HG03521 (cell line): ENCODE measurements at regions not wholly inside any gene's neighbourhood (a gene's known extent, or its start where the extent isn't known, plus 50 kb on each side); places are given as distances from the start of the nearest gene placed in this dataset.
"Not testable (repeated sequence)": the region's sequence is repeated elsewhere in the genome, so short reads cannot be mapped to it uniquely, and the experiment has no call there.

Experiments
- ATAC-seq: cut with Tn5 transposase; IDR thresholded peaks from one replicate; pipeline ENCODE4 v1.9.1; 2021; ENCODE audit warnings: mild to moderate bottlenecking, moderate library complexity; ENCODE audit not compliant: unreplicated experiment

DNA sequence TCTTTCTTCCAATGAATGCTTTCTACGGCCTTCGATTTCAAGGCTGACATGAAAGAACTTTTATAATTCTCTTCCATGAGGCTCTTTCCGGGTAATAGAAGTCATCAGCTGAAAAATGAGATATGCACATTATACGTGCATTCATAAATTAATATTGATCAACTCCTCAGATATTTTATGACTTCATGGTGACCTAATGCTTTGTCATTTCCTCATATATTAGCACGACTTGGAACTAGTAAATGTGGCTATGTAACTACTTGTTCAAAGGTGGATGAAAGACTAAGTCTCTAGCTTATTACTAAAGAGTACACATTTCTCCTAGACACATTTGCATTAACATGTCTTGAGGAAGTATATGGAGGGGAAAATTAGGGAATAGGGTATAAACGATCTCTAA is 168.8 kb downstream of the HDGFL1 start:
- no peak for ATAC-seq

DNA sequence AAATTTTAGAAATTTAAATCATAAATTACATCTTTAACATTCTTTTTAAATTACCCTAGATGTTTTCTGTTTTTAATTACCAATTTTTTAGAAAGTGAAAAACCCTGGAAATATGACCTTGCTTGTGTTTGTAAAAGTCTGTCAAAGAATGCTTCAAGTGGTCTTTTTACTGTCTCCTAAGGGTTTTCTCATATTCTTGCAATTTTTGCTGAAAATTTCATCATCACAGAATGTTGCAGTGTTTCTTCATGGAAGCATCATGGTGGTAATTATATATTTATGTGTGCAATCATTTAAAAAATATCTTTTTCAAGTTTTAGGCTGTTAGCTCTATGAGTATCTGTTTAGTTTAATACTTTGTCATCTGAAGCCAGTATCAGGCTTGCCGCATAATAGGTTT is 178.2 kb downstream of the HDGFL1 start:
- no peak for ATAC-seq

DNA sequence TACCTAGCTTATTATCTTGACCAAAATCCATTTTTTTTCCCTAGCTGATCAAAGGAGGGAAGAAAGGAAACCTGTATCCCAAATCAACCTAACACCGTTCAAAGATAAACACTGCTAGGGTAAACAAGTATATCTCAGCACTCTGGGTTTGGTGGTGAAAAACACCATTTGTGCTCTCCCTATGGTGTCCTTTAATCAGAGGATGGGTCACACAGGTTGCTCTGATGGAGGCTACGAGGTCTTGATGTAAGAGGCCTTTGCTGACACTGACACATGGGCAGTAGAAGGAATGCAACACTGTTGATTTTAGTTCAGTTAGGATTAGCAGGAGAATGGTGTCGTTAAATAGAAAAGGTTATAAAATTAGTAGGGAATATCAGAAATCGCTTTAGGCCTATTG is 179.3 kb downstream of the HDGFL1 start:
- no peak for ATAC-seq

DNA sequence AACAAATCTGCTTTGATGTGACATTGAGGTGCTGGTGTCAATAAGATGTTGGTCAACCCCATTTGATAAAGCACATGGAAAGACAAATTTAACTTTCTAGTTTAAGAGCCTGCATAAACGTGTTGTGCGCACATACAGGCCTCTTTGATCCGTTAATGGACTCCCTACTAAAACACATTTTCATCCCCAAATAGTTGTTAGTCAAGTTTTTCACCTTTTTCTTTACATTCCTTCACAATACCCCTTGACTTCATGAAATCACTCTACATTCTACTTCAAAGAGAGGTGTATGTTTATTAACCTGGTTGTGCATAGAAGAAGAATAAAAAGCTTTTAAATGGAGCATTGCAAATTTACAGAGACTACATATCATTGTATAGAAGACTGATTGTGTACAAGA is 180.3 kb downstream of the HDGFL1 start:
- ATAC-seq, result no peak

DNA sequence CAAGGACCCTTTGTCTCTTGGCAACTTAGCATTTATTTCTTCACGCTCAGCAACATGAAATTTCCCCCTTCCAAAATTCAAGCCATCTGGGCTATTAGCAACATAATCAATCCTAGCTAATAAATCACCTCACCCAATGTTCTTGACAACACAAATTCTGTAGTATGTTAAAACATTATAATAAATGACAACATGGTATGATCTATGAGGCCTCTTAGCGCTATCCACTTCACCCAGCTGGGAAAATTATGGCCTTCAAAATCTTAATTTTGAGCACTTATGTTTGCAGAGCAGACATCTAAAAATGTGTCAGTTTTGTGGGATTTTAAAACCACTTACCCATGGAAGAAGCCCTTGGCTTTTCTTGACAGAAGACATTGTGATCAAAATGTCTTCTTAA is 181.9 kb downstream of the HDGFL1 start:
- no peak for ATAC-seq

DNA sequence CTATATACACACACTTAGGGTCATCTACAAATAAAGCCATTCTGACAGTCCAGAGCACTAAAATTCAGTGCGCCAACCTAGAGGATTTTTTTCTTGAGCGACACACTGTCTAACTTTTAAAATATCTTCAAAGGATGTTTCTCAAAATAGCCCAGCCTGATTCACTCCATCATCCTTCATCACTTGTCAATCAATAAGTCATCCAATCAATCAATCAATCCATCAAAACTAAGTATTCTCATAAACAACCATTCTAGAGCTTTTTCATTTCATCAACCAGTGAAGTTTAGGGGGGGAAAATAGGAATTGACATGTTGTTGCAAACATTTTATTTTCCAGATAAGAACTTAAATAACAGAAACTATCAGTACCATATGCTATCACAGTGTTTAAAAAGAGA is 183.2 kb downstream of the HDGFL1 start:
- ATAC-seq, result no peak

DNA sequence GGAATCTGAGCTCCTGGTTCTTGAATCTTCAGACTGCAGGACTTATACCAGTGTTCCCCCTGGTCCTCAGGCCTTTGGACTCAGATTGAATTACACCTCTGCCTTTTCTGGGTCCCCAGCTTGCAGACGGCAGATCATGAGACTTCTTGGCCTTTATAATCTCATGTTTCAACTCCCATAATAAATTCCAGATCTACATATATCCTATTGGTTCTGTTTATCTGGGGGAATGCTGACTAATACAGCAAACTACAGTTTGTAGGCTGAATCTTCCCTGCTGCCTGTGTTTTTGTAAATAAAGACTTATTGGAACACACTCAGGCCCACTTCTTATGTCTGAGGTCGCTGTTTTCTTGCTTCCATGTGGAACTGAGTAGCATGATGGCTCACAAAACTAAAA is 184.7 kb downstream of the HDGFL1 start:
- ATAC-seq, result no peak

DNA sequence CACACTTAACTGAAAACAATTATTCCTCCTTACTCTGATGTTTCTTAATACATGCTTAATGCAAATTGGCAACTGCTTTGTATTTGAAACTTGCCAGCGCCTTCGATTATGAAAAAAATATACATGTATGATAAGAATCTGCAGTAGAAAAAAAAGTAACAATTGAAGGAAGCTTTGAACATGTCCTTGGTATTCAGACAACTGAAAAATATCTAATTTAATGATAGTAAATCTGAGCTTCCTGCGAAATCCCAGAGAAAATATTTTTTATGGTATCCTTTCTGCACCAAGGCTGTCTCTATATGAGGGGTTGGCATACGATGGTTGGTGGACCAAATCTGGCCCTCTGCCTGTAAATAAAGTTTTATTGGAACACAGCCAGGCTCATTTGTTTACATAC is 186.2 kb downstream of the HDGFL1 start:
- ATAC-seq, result no peak

DNA sequence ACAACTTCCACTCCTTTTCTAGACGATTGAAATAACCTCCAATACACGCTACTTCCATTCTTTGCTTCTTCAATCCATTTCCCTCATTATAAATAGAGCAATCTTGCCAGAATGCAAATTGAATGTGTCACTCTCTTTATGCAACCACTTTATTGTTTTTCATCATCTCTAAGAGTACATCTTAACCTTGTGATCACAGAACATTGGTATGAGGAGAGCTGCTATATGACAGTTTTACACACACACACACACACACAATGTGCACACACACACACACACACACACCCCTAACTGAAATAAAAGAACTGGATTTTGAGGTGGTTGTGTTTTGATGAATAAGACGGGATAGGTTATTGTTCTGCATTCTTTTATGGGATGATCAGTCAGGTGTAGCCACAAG is 187.0 kb downstream of the HDGFL1 start:
- ATAC-seq, result no peak

DNA sequence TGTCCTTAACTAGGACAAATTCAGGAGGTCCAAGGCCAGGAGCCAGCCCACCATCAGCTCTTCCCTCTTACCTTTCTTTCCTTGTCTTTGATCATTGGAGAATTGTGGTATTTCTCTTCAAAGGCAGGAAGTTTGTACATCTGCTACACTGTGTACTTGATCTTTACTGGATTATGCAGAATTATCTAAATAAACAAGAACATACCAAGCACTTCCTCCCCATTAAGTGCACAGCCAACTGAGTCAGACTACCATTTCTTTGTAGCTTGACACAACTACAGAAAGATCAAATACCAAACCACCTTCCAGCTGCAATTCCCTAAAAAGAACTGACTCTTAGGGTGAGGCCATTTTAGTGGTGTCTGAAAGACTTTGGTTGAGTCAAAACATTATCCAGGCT is 195.1 kb downstream of the HDGFL1 start:
- ATAC-seq, result no peak

DNA sequence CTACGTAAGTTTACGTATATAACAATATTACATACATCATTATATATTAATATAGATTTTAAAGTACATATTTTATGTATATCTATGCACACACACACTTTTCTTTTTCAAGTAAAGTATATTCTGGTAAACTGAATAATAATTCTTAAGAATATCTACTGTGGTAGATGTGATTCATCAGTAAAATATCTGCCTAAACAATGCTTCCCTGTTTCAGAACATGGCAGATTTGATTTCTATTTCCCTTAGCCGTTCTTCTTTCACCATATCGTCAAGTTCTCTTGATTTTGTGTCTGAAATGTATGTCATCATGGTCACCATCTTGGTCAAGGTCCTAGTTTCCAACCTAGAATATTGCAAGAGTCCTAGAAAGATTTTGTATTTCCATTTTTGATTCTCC is 195.6 kb downstream of the HDGFL1 start:
- no peak for ATAC-seq

DNA sequence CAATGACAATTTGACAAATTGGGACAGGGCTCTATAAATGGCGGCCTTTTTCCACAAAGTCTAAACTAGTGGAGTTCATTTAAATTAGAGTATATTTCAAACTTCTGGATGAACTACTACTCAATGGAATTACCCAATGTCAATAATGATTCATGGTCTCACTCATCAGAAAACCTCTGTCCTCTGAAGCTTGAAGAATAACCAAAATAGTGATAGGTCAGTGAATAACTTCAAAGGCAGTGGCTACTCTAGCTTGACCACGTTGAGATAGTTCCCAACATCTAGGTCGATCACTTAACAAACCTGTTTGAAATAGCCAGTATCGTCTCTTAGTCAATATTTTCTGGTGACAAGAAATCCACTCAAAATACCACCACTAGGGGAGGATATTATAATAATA is 197.6 kb downstream of the HDGFL1 start:
- no peak for ATAC-seq

DNA sequence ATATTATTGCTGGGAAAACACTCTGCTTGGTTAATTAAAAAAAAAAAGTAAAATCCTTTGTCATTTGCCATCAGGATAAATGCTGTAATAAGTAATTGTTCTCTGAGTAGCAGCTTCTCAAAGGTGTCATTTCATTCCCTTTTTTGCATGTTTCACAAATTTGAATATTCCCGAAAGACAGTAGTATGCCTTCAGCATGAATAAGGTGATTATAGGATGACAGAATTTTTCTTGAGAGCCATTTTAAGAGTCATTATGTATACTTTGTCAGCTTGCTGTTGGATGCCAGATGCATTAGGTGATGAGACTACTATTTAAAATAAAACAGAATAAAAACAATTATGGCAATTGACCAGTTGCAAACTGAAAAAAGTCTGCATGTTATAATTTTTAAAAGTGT is 200.7 kb downstream of the HDGFL1 start:
- no peak for ATAC-seq

DNA sequence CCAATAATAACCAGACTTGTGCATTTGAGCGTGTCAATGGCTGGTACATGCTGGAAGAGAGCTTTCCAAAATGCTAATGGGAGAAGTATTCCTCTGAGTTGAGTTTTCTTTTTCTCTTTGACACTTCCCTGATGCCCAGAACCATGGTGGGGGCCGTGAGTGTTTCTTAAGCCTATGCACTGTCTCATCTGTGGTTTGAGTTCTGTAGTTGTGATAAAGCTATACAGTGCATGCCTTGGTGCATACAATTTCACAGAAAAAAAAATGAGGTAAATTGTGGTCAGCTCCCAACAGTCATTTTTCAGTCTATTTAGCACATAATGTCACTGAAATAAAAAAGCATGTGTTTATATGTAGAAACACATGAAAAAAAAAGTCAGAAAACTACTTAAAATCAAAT is 204.8 kb downstream of the HDGFL1 start:
- ATAC-seq, result no peak

DNA sequence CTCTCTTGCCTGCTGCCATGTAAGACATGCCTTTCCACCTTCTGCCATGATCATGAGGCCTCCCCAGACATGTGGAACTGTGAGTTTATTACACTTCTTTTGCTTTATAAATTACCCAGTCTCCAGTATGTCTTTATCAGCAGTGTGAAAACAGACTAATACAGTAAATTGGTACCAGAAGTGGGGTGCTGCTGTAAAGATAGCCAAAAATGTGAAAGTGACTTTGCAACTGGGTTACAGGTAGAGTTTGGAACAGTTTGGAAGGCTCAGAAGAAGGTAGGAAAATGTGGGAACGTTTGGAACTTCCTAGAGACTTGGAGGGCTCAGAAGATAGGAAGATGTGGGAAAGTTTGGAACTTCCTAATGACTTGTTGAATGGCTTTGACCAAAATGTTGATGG is 209.1 kb downstream of the HDGFL1 start:
- ATAC-seq, result not testable (repeated sequence)

DNA sequence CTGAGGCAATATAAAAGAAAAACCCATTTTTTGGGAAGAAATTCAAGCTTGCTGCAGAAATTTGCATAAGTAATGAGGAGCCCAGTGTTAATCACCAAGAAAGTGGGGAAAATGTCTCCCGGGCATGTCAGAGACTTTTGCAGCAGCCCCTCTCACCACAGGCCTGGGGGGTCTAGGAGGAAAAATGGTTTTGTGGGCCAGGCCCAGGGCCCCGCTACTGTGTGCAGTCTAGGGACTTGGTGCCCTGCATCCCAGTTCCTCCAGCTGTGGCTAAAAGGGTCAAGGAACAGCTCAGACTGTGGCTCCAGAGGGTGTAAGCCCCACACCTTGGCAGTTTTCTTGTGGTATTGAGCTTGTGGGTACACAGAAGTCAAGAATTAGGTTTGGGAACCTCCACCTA is 209.7 kb downstream of the HDGFL1 start:
- no peak for ATAC-seq

DNA sequence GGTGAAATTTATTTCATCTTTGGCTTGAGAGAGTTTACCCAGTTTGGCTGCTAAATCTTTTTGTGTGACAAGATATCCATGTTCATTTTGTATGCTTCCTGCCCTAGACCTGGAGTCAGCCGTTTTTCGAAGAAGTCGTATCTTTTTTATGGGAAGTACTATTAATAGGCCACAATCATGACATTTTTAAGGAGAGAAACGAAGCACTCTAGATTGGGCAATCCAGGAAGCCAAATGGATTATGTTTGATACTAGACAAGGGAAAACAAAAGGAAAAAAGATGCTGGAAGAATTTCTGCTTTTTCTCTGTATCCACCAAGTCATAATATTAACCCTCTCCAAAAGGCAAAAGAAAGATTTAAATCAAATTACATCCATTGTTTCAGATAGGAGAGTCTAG is 214.6 kb downstream of the HDGFL1 start:
- ATAC-seq, result no peak

DNA sequence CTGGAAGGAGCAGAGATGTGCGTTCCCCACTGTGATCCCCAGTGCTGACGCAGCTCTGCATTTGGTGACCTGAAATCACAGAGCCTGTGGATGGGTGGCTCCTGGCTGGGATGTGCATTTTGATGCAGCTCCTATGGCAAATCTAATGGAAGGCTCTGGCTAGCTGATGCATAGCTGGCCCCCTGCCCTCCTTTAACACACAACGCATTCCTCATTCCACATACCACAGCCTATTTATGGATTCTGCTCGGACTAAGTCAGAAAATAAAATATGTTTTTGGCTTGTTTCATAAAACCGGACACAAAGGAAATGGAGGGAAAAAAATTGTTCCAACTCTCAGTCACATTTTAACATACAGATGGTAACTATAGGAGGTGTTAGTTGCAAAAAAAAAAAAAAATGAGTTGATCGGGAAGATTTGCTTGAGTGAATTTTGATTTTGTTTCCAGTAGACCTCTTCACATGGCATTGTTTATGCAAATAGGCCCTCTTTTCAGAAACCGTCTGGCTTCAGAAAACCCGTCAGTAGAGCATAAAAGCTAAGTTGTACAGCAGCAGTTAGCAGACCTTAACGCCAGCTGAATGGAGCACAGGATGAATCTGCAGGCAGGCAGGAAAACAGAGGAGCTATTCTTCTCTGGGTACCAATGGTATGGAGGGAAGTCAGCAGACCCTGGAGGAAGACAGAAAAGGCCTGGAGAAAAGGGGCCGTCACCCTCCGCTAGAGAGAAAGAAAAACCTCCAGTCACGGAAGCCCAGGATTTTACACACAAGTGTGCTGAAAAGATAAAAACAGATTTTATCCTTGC is 215.4 kb downstream of the HDGFL1 start:
- ATAC-seq, result no peak

DNA sequence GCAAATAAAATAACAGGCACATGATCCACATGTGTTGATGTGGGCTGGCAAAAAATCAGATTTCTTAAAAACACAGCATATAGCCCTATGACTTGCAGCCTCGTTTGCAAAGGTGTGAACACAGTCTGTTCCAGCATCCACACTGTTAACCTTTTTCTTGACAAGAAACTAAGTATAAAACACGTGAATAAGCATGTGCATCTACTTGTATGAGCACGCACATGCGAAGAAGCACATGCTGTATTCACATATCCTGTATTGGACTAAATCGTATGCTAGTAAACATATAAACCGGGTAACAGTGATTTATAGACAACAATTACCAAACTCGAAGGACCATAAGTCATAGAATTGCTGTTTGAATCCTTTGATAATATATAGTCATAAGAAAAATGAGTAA is 218.7 kb downstream of the HDGFL1 start:
- ATAC-seq, result no peak

DNA sequence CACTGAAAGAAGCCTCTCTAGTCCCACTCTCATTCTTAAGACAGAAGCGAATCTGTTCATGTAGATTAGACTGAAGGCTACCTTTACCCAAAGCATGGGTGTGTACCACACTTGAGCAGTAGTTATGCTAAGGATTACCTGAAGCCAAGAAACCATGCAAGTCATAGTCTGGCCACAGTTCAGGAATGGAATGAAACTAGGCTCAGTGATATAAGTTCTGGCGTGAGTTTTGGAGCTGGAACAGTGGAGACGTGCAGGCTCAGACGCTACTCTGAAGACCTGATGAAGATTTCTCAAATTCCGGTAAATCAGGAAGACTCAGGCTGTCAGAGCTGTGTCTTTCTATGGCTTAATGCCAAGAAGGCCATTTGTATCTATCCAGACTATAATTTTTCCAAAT is 219.9 kb downstream of the HDGFL1 start:
- no peak for ATAC-seq

DNA sequence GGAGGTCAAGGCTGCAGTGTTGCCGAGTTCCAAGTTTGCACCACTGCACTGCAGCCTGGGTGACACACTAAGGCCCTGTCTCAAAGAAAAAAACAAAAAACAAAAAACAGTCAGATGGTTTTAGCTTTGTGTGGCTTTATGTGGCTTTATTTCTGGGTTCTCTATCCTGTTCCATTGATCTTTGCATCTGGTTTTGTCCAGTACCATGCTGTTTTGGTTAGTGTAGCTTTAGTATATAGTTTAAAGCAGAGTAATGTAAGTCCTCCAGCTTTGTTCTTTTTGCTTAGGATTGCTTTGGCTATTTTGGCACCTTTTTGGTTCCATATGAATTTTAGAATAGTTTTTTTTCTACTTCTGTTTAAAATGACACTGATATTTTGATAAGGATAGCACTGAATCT is 225.5 kb downstream of the HDGFL1 start:
- no peak for ATAC-seq

DNA sequence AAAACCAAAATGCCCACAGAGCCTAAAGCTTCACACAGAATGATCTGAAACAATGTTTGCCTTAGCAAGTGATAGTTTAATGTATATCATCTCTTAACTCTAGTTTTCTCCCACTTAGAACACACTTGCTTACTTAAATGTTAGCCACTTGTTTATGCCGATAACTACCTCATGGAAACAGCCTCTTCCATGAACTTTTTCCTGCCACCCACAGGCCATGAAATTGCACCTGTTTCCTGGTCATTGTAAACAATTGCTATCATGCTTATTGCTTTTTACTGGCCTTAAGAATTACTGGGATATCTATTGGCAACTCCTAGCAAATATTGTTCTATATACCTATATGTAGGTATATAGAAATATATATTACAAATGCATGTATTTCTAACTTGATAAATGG is 231.1 kb downstream of the HDGFL1 start:
- ATAC-seq, result no peak

DNA sequence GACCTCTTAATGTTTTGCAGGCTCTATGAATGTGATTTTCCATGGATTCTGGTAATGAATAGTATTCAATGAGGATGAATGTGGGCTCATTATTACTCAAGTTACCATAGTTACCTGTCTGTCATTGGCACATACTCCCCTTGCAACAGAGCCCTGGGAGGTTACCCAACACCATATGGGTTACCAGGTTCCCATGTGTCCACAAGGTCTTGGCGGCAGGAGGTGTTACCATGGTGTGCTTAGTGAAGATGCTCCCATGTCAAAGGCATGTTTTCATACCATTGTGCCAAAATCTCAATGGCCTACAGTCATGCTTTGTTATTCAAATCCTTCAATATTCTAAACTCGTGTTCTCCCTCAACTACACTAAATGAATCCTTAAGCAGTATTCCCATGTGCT is 232.5 kb downstream of the HDGFL1 start:
- no peak for ATAC-seq
